Neuronal stem cell (in vitro differentiated cells): ENCODE measurements at regions not wholly inside any gene's neighbourhood (a gene's known extent, or its start where the extent isn't known, plus 50 kb on each side); places are given as distances from the start of the nearest gene placed in this dataset.
A peak's percentile ranks its signal among the peaks of the same experiment; 100 is the strongest.

Experiments used
- DNase-seq: peaks from one replicate; pipeline ENCODE4 v3.0.0-alpha.2; 2013; ENCODE audit warnings: low spot score
- H2AFZ ChIP-seq: one replicate; pipeline ENCODE4 v1.6.1; 2013; ENCODE audit warnings: mild to moderate bottlenecking, low read length, inconsistent platforms
- H2AK5ac ChIP-seq: 2 replicates; pipeline ENCODE4 v1.6.1; 2013; ENCODE audit warnings: low read depth, mild to moderate bottlenecking, inconsistent platforms, low read length, moderate library complexity, mixed read lengths
- H2BK120ac ChIP-seq: 2 replicates; pipeline ENCODE4 v1.6.1; 2013; ENCODE audit warnings: low read depth, mild to moderate bottlenecking, inconsistent platforms, low read length, moderate library complexity, mixed read lengths
- H2BK12ac ChIP-seq: one replicate; pipeline ENCODE4 v1.6.1; 2013; ENCODE audit warnings: low read length, inconsistent platforms
- H2BK15ac ChIP-seq: 2 replicates; pipeline ENCODE4 v1.6.1; 2013; ENCODE audit warnings: mild to moderate bottlenecking, low read length, inconsistent platforms, mixed read lengths
- H2BK5ac ChIP-seq: one replicate; pipeline ENCODE4 v1.6.1; 2013; ENCODE audit warnings: inconsistent platforms, mild to moderate bottlenecking, low read length, moderate library complexity
- H3K14ac ChIP-seq: one replicate; pipeline ENCODE4 v1.6.1; 2013; ENCODE audit warnings: low read length, inconsistent platforms
- H3K18ac ChIP-seq: 2 replicates; pipeline ENCODE4 v1.6.1; 2013; ENCODE audit warnings: low read length, inconsistent platforms
- H3K23ac ChIP-seq: 2 replicates; pipeline ENCODE4 v1.6.1; 2013; ENCODE audit warnings: low read depth, mild to moderate bottlenecking, mixed read lengths, low read length, inconsistent platforms; ENCODE audit not compliant: poor library complexity
- H3K27ac ChIP-seq: replicated peaks from 3 replicates; pipeline ENCODE4 v1.5.1; 2013; ENCODE audit warnings: low read length, inconsistent platforms
- H3K27me3 ChIP-seq, 3 experiments: 2 replicates each; pipeline ENCODE4 v1.6.1; 2013; ENCODE audit warnings: low read length in 3 of 3, mild to moderate bottlenecking in 2 of 3, inconsistent platforms in 1 of 3, low read depth in 1 of 3, mixed read lengths in 1 of 3, moderate library complexity in 1 of 3; ENCODE audit not compliant: control insufficient read depth in 3 of 3, insufficient read depth in 3 of 3
- H3K36me3 ChIP-seq, 2 donors: replicated peaks in 1 of 2; 2 replicates each; pipeline ENCODE4 v1.6.1; 2013; ENCODE audit warnings: low read length in 2 of 2; ENCODE audit not compliant: control insufficient read depth in 2 of 2, insufficient read depth in 2 of 2
- H3K4ac ChIP-seq: 2 replicates; pipeline ENCODE4 v1.6.1; 2013; ENCODE audit warnings: inconsistent platforms, mild to moderate bottlenecking, low read length, moderate library complexity
- H3K4me1 ChIP-seq, 2 donors: 1 replicate in 1 of 2; 2 replicates in 1 of 2; pipeline ENCODE4 v1.6.1; 2013; ENCODE audit warnings: low read length in 2 of 2, low read depth in 1 of 2; ENCODE audit not compliant: control insufficient read depth in 2 of 2, insufficient read depth in 1 of 2
- H3K4me2 ChIP-seq: one replicate; pipeline ENCODE4 v1.6.1; 2013; ENCODE audit warnings: mild to moderate bottlenecking, low read length, inconsistent platforms; ENCODE audit not compliant: insufficient read depth, poor library complexity, severe bottlenecking
- H3K4me3 ChIP-seq, 2 donors: 2 replicates each; pipeline ENCODE4 v1.5.1; 2013; ENCODE audit warnings: low read length in 2 of 2, mild to moderate bottlenecking in 2 of 2, inconsistent platforms in 1 of 2, moderate library complexity in 1 of 2
- H3K79me1 ChIP-seq: one replicate; pipeline ENCODE4 v1.6.1; 2013; ENCODE audit warnings: low read depth, mild to moderate bottlenecking, inconsistent platforms, low read length, moderate library complexity
- H3K9ac ChIP-seq: one replicate; pipeline ENCODE4 v1.6.1; 2013; ENCODE audit warnings: mild to moderate bottlenecking, low read depth, low read length, inconsistent platforms; ENCODE audit not compliant: poor library complexity
- H3K9me3 ChIP-seq, 2 donors: replicated peaks in 1 of 2; 2 replicates each; pipeline versions ENCODE3 to v1.6.1; 2013; ENCODE audit warnings: low read length in 2 of 2, mild to moderate bottlenecking in 2 of 2, inconsistent platforms in 1 of 2, low read depth in 1 of 2, mixed read lengths in 1 of 2, moderate library complexity in 1 of 2; ENCODE audit not compliant: control insufficient read depth in 2 of 2, insufficient read depth in 1 of 2
- H4K8ac ChIP-seq: one replicate; pipeline ENCODE4 v1.6.1; 2013; ENCODE audit warnings: low read depth, mild to moderate bottlenecking, inconsistent platforms, low read length, moderate library complexity
- H4K91ac ChIP-seq: one replicate; pipeline ENCODE4 v1.6.1; 2013; ENCODE audit warnings: low read length, low read depth, mild to moderate bottlenecking, inconsistent platforms; ENCODE audit not compliant: poor library complexity
- WGBS, 2 donors: extraction: QIAGEN DNeasy Blood & Tissue Kit; methylation state at CpG; one replicate each; pipeline ENCODE4 v1.1.7; 2013; ENCODE audit warnings: missing lambda C conversion rate in 2 of 2, mixed read lengths in 1 of 2; ENCODE audit not compliant: insufficient read length in 2 of 2, insufficient replicate concordance in 1 of 2; ENCODE audit errors: extremely low coverage in 2 of 2; 5-methylcytosine and 5-hydroxymethylcytosine counted together

- Histone ChIP-seq H2BK5ac (no peak overlapping the region), H3K18ac (peak overlapping the region; percentile 9), H3K27me3 (peaks cover 0 to 10% (median 0%) of the 10 kb centered on the region in 3 experiments), H4K8ac (no peak overlapping the region), H2BK15ac (no peak overlapping the region), H3K9ac (no peak overlapping the region), H4K91ac (no peak overlapping the region), H3K27ac (no peak overlapping the region), H3K4me2 (no peak overlapping the region), H3K4me3 (no peak overlapping the region), H3K23ac (no peak overlapping the region), H3K36me3 (no peaks in the 10 kb centered on the region), H2AK5ac (no peak overlapping the region), H2AFZ (no peak overlapping the region), H3K4ac (no peak overlapping the region), H2BK12ac (no peak overlapping the region), H3K4me1 (no peaks in the 10 kb centered on the region), H2BK120ac (no peak overlapping the region), H3K14ac (no peak overlapping the region), H3K79me1 (no peaks in the 10 kb centered on the region), H3K9me3 (peaks cover 0 to 3% of the 10 kb centered on the region in 2 donors)
- WGBS, 2 donors: no CpG with 5 or more reads among the region's 2 CpGs
- DNase-seq: no peak
Observed at GRCh38 chr1:36624466-36624865, 141.8 kb upstream of the CSF3R start.

- no peaks in the 10 kb centered on the region for H3K79me1 ChIP-seq
- H3K27ac ChIP-seq: no peak overlapping the region
- no peaks in the 10 kb centered on the region for H3K36me3 ChIP-seq
- H3K4me3 ChIP-seq: no peak overlapping the region
- H3K18ac ChIP-seq: peak overlapping the region; percentile 68
- H3K9me3 ChIP-seq: peaks cover 0 to 3% of the 10 kb centered on the region in 2 donors
- no CpG with 5 or more reads among the region's 13 CpGs for WGBS, 2 donors
- no peak overlapping the region for H3K9ac ChIP-seq
- no peak overlapping the region for H2BK5ac ChIP-seq
- DNase-seq: no peak
- no peak overlapping the region for H2BK12ac ChIP-seq
- H2BK15ac ChIP-seq: no peak overlapping the region
- no peaks in the 10 kb centered on the region for H3K4me1 ChIP-seq
- no peak overlapping the region for H3K4ac ChIP-seq
- no peak overlapping the region for H4K8ac ChIP-seq
- no peak overlapping the region for H2AFZ ChIP-seq
- peak overlapping the region; percentile 48 for H2AK5ac ChIP-seq
- H3K27me3 ChIP-seq: peaks cover 0 to 10% (median 0%) of the 10 kb centered on the region in 3 experiments
- no peak overlapping the region for H2BK120ac ChIP-seq
- no peak overlapping the region for H3K23ac ChIP-seq
- no peak overlapping the region for H3K4me2 ChIP-seq
- no peak overlapping the region for H4K91ac ChIP-seq
- peak overlapping the region; percentile 13 for H3K14ac ChIP-seq
Observed at GRCh38 chr1:36622741-36623648, 140.3 kb upstream of the CSF3R start.

- peaks cover 0 to 3% of the 10 kb centered on the region in 2 donors for H3K9me3 ChIP-seq
- no peak overlapping the region for H3K4ac ChIP-seq
- no peak overlapping the region for H2BK120ac ChIP-seq
- no peak overlapping the region for H3K9ac ChIP-seq
- no CpG with 5 or more reads among the region's 2 CpGs for WGBS, 2 donors
- peaks cover 0 to 8% (median 0%) of the 10 kb centered on the region in 3 experiments for H3K27me3 ChIP-seq
- no peak overlapping the region for H4K8ac ChIP-seq
- H3K79me1 ChIP-seq: no peaks in the 10 kb centered on the region
- H2BK5ac ChIP-seq: no peak overlapping the region
- H3K4me3 ChIP-seq: peak overlapping the region in 1 of 2 donors; percentile 30
- H3K4me1 ChIP-seq: no peaks in the 10 kb centered on the region
- peak overlapping the region; percentile 30 for H2AK5ac ChIP-seq
- H2BK15ac ChIP-seq: no peak overlapping the region
- DNase-seq: no peak
- H3K14ac ChIP-seq: no peak overlapping the region
- H3K18ac ChIP-seq: no peak overlapping the region
- no peaks in the 10 kb centered on the region for H3K36me3 ChIP-seq
- no peak overlapping the region for H4K91ac ChIP-seq
- H3K4me2 ChIP-seq: no peak overlapping the region
- no peak overlapping the region for H2AFZ ChIP-seq
- no peak overlapping the region for H2BK12ac ChIP-seq
- H3K23ac ChIP-seq: no peak overlapping the region
- H3K27ac ChIP-seq: no peak overlapping the region
Observed at GRCh38 chr1:36621531-36621930, 138.8 kb upstream of the CSF3R start.

GRCh38 chr1:36620142-36620541 lies 137.4 kb upstream of the CSF3R start:
- H2AK5ac ChIP-seq: peak overlapping the region; percentile 27

More at GRCh38 chr1:36620142-36620541, 137.4 kb upstream of the CSF3R start:
- no peak overlapping the region for H2BK5ac ChIP-seq
- H3K14ac ChIP-seq: no peak overlapping the region
- no peak overlapping the region for H4K8ac ChIP-seq
- H3K27ac ChIP-seq: no peak overlapping the region
- no peak overlapping the region for H3K18ac ChIP-seq
- H3K23ac ChIP-seq: no peak overlapping the region
- no peak overlapping the region for H3K4me3 ChIP-seq
- no peak overlapping the region for H3K4ac ChIP-seq
- no peak for DNase-seq
- no peaks in the 10 kb centered on the region for H3K27me3 ChIP-seq
- H2BK12ac ChIP-seq: no peak overlapping the region
- H2BK120ac ChIP-seq: no peak overlapping the region
- H3K4me2 ChIP-seq: no peak overlapping the region
- no peak overlapping the region for H3K9ac ChIP-seq
- no peak overlapping the region for H2BK15ac ChIP-seq
- no peaks in the 10 kb centered on the region for H3K4me1 ChIP-seq
- WGBS, 2 donors: no CpG with 5 or more reads among the region's 5 CpGs
- no peaks in the 10 kb centered on the region for H3K36me3 ChIP-seq
- peaks cover 0 to 3% of the 10 kb centered on the region in 2 donors for H3K9me3 ChIP-seq
- no peak overlapping the region for H2AFZ ChIP-seq
- no peaks in the 10 kb centered on the region for H3K79me1 ChIP-seq
- H4K91ac ChIP-seq: peak overlapping the region; percentile 22
